Panc1 (cell line): ENCODE measurements at regions not wholly inside any gene's neighbourhood (a gene's known extent, or its start where the extent isn't known, plus 50 kb on each side); places are given as distances from the start of the nearest gene placed in this dataset.

Source experiments
- POLR2AphosphoS5 ChIP-seq: IDR thresholded peaks from 2 replicates; pipeline ENCODE4 v1.6.1; 2012; ENCODE audit warnings: mild to moderate bottlenecking, low read depth, low read length, moderate library complexity
- TF ChIP-seq, protein P1 (sequence below): fragments of 450-650 bp; IDR thresholded peaks from 2 replicates; pipeline ENCODE4 v1.5.1; 2017; ENCODE audit warnings: mild to moderate bottlenecking
- TF ChIP-seq, protein P2 (sequence below), 2 experiments: IDR thresholded peaks; 2 replicates each; pipeline ENCODE4 v1.6.1; 2011 to 2012; ENCODE audit warnings: low read depth in 2 of 2, control low read depth in 1 of 2, low read length in 1 of 2, mild to moderate bottlenecking in 1 of 2, moderate library complexity in 1 of 2; ENCODE audit not compliant: insufficient read depth in 1 of 2

DNA sequence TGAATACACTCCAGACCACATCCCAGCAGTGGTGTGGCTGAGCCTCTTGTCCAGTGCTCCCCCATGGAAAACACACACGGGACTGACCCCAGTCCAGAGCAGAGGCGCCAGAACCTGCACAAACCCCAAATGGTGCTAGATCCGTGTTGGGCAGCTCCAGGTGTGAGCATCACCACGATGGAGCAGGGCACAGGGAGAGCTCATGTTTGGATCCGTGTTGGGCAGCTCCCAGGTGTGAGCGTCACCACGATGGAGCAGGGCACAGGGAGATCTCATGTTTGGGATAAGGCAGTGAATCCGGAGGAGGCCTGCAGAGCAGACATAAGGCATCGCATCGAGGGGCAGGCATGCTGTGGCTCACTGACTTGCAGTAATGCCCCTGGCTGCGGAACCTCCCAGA is 460.0 kb upstream of the MYT1L start:
- TF ChIP-seq, protein P1, sequence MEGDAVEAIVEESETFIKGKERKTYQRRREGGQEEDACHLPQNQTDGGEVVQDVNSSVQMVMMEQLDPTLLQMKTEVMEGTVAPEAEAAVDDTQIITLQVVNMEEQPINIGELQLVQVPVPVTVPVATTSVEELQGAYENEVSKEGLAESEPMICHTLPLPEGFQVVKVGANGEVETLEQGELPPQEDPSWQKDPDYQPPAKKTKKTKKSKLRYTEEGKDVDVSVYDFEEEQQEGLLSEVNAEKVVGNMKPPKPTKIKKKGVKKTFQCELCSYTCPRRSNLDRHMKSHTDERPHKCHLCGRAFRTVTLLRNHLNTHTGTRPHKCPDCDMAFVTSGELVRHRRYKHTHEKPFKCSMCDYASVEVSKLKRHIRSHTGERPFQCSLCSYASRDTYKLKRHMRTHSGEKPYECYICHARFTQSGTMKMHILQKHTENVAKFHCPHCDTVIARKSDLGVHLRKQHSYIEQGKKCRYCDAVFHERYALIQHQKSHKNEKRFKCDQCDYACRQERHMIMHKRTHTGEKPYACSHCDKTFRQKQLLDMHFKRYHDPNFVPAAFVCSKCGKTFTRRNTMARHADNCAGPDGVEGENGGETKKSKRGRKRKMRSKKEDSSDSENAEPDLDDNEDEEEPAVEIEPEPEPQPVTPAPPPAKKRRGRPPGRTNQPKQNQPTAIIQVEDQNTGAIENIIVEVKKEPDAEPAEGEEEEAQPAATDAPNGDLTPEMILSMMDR = no peak
- TF ChIP-seq POLR2AphosphoS5 = no peak
- TF ChIP-seq, protein P2, sequence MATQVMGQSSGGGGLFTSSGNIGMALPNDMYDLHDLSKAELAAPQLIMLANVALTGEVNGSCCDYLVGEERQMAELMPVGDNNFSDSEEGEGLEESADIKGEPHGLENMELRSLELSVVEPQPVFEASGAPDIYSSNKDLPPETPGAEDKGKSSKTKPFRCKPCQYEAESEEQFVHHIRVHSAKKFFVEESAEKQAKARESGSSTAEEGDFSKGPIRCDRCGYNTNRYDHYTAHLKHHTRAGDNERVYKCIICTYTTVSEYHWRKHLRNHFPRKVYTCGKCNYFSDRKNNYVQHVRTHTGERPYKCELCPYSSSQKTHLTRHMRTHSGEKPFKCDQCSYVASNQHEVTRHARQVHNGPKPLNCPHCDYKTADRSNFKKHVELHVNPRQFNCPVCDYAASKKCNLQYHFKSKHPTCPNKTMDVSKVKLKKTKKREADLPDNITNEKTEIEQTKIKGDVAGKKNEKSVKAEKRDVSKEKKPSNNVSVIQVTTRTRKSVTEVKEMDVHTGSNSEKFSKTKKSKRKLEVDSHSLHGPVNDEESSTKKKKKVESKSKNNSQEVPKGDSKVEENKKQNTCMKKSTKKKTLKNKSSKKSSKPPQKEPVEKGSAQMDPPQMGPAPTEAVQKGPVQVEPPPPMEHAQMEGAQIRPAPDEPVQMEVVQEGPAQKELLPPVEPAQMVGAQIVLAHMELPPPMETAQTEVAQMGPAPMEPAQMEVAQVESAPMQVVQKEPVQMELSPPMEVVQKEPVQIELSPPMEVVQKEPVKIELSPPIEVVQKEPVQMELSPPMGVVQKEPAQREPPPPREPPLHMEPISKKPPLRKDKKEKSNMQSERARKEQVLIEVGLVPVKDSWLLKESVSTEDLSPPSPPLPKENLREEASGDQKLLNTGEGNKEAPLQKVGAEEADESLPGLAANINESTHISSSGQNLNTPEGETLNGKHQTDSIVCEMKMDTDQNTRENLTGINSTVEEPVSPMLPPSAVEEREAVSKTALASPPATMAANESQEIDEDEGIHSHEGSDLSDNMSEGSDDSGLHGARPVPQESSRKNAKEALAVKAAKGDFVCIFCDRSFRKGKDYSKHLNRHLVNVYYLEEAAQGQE (IDR thresholded peaks at IDR 0.05; ENCODE audit: insufficient read depth in 1 of 2, low read depth in 2 of 2, low read length in 1 of 2) = no peak
